GM12878 (cell line): ENCODE measurements at regions not wholly inside any gene's neighbourhood (a gene's known extent, or its start where the extent isn't known, plus 50 kb on each side); places are given as distances from the start of the nearest gene placed in this dataset.

Experiments
- POLR2AphosphoS2 ChIP-seq: IDR thresholded peaks from 2 replicates; pipeline ENCODE4 v1.6.1; 2011; ENCODE audit warnings: low read depth, mild to moderate bottlenecking, low read length, improper control_type of control experiment, moderate library complexity
- SMARCA5 ChIP-seq: fragments of 450-650 bp; IDR thresholded peaks from 2 replicates; pipeline ENCODE4 v1.6.1; 2017; ENCODE audit warnings: mild to moderate bottlenecking
- SPI1 ChIP-seq: IDR thresholded peaks from 2 replicates; pipeline ENCODE4 v1.6.1; 2011; ENCODE audit warnings: low read depth, mild to moderate bottlenecking, low read length, moderate library complexity, borderline replicate concordance; ENCODE audit not compliant: insufficient read depth
- TF ChIP-seq, protein P1 (sequence below): fragments of 450-650 bp; IDR thresholded peaks from 2 replicates; pipeline ENCODE4 v1.6.1; 2017; ENCODE audit warnings: mild to moderate bottlenecking, moderate library complexity

- TF ChIP-seq POLR2AphosphoS2 (no peak), SPI1 (no peak), SMARCA5 (no peak)
- TF ChIP-seq, protein P1, sequence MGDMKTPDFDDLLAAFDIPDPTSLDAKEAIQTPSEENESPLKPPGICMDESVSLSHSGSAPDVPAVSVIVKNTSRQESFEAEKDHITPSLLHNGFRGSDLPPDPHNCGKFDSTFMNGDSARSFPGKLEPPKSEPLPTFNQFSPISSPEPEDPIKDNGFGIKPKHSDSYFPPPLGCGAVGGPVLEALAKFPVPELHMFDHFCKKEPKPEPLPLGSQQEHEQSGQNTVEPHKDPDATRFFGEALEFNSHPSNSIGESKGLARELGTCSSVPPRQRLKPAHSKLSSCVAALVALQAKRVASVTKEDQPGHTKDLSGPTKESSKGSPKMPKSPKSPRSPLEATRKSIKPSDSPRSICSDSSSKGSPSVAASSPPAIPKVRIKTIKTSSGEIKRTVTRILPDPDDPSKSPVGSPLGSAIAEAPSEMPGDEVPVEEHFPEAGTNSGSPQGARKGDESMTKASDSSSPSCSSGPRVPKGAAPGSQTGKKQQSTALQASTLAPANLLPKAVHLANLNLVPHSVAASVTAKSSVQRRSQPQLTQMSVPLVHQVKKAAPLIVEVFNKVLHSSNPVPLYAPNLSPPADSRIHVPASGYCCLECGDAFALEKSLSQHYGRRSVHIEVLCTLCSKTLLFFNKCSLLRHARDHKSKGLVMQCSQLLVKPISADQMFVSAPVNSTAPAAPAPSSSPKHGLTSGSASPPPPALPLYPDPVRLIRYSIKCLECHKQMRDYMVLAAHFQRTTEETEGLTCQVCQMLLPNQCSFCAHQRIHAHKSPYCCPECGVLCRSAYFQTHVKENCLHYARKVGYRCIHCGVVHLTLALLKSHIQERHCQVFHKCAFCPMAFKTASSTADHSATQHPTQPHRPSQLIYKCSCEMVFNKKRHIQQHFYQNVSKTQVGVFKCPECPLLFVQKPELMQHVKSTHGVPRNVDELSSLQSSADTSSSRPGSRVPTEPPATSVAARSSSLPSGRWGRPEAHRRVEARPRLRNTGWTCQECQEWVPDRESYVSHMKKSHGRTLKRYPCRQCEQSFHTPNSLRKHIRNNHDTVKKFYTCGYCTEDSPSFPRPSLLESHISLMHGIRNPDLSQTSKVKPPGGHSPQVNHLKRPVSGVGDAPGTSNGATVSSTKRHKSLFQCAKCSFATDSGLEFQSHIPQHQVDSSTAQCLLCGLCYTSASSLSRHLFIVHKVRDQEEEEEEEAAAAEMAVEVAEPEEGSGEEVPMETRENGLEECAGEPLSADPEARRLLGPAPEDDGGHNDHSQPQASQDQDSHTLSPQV, result no peak
These were observed 105.6 kb upstream of the KCNK12 start for GRCh38 chr2:47676261-47676926.
